ENCODE measurements at regions not wholly inside any gene's neighbourhood (a gene's known extent, or its start where the extent isn't known, plus 50 kb on each side); places are given as distances from the start of the nearest gene placed in this dataset.

GRCh38 chr1:24236789-24237371 lies 49.8 kb upstream of the IFNLR1 start:
- ATAC-seq: no peak
- Histone ChIP-seq H3K27me3 (no peaks in the 10 kb centered on the region), H3K36me3 (replicated peaks in 1 of 2; ENCODE audit: insufficient read depth in 1 of 2, low read depth in 2 of 2) (no peaks in the 10 kb centered on the region), H3K27ac (no peak overlapping the region), H3K9me3 (no peaks in the 10 kb centered on the region), H3K4me3 (no peak overlapping the region), H3K4me1 (no peaks in the 10 kb centered on the region)
- intact Hi-C loops (cut with DNase I): no loop called here
- TF ChIP-seq CTCF (IDR thresholded peaks at IDR 0.05) (no peak), POLR2A (IDR thresholded peaks at IDR 0.05) (no peak)
- DNase-seq: peak in 3 of 4 donors; percentile 7 to 17 (median 9)
- 35 to 57% methylated on average over 7 of the region's 7 CpGs for WGBS, 2 donors

All from body of pancreas (tissue), 4 donors.